ENCODE measurements at regions not wholly inside any gene's neighbourhood (a gene's known extent, or its start where the extent isn't known, plus 50 kb on each side); places are given as distances from the start of the nearest gene placed in this dataset.

GRCh38 chr1:244988521-244988920 lies 124.2 kb upstream of the HNRNPU start:
- H3K27ac Mint-ChIP-seq (ENCODE audit: unreplicated experiment), result no peak overlapping the region
- peaks cover 2% of the 10 kb centered on the region for H3K36me3 Mint-ChIP-seq (ENCODE audit: low read depth)
- no peak overlapping the region for H3K4me3 Mint-ChIP-seq (ENCODE audit: unreplicated experiment)
- DNase-seq (ENCODE audit: low spot score), result no peak
- no peaks in the 10 kb centered on the region for H3K27me3 Mint-ChIP-seq (ENCODE audit: low read depth)
- H3K4me1 Mint-ChIP-seq (ENCODE audit: low read depth), result peaks cover 13% of the 10 kb centered on the region
- no peak for TF ChIP-seq CTCF (IDR thresholded peaks at IDR 0.05)
- peaks cover 3% of the 10 kb centered on the region for H3K9me3 Mint-ChIP-seq (ENCODE audit: low read depth)

- no peaks in the 10 kb centered on the region for H3K27me3 Mint-ChIP-seq (ENCODE audit: low read depth)
- TF ChIP-seq CTCF (IDR thresholded peaks at IDR 0.05), result no peak
These were observed 116.3 kb upstream of the HNRNPU start for GRCh38 chr1:244980605-244981004.

GRCh38 chr1:244974550-244974949 lies 110.2 kb upstream of the HNRNPU start:
- Mint-ChIP-seq H3K27me3 (ENCODE audit: low read depth) (no peaks in the 10 kb centered on the region), H3K4me3 (ENCODE audit: unreplicated experiment) (no peak overlapping the region), H3K27ac (ENCODE audit: unreplicated experiment) (no peak overlapping the region), H3K9me3 (ENCODE audit: low read depth) (no peaks in the 10 kb centered on the region), H3K4me1 (ENCODE audit: low read depth) (peaks cover 10% of the 10 kb centered on the region), H3K36me3 (ENCODE audit: low read depth) (no peaks in the 10 kb centered on the region)
- no peak for TF ChIP-seq CTCF (IDR thresholded peaks at IDR 0.05)
- DNase-seq (ENCODE audit: low spot score), result no peak

More at GRCh38 chr1:244980605-244981004, 116.3 kb upstream of the HNRNPU start:
- DNase-seq (ENCODE audit: low spot score), result no peak
- Mint-ChIP-seq H3K4me1 (ENCODE audit: low read depth) (no peaks in the 10 kb centered on the region), H3K36me3 (ENCODE audit: low read depth) (no peaks in the 10 kb centered on the region), H3K27ac (ENCODE audit: unreplicated experiment) (no peak overlapping the region), H3K9me3 (ENCODE audit: low read depth) (no peaks in the 10 kb centered on the region), H3K4me3 (ENCODE audit: unreplicated experiment) (no peak overlapping the region)

GRCh38 chr1:244974106-244974505 lies 109.8 kb upstream of the HNRNPU start:
- Mint-ChIP-seq H3K4me1 (ENCODE audit: low read depth) (peaks cover 15% of the 10 kb centered on the region), H3K4me3 (ENCODE audit: unreplicated experiment) (no peak overlapping the region), H3K36me3 (ENCODE audit: low read depth) (no peaks in the 10 kb centered on the region), H3K27ac (ENCODE audit: unreplicated experiment) (no peak overlapping the region), H3K9me3 (ENCODE audit: low read depth) (no peaks in the 10 kb centered on the region), H3K27me3 (ENCODE audit: low read depth) (no peaks in the 10 kb centered on the region)
- DNase-seq (ENCODE audit: low spot score), result no peak
- no peak for TF ChIP-seq CTCF (IDR thresholded peaks at IDR 0.05)

GRCh38 chr1:244971552-244972216 lies 107.3 kb upstream of the HNRNPU start:
- no peaks in the 10 kb centered on the region for H3K27me3 Mint-ChIP-seq (ENCODE audit: low read depth)
- H3K36me3 Mint-ChIP-seq (ENCODE audit: low read depth), result no peaks in the 10 kb centered on the region
- H3K9me3 Mint-ChIP-seq (ENCODE audit: low read depth), result no peaks in the 10 kb centered on the region
- TF ChIP-seq CTCF (IDR thresholded peaks at IDR 0.05), result no peak
- peak overlapping the region; percentile 100 for H3K27ac Mint-ChIP-seq (ENCODE audit: unreplicated experiment)
- DNase-seq (ENCODE audit: low spot score), result no peak
- H3K4me1 Mint-ChIP-seq (ENCODE audit: low read depth), result peaks cover 25% of the 10 kb centered on the region
- peak overlapping the region; percentile 92 for H3K4me3 Mint-ChIP-seq (ENCODE audit: unreplicated experiment)
